ENCODE measurements at regions not wholly inside any gene's neighbourhood (a gene's known extent, or its start where the extent isn't known, plus 50 kb on each side); places are given as distances from the start of the nearest gene placed in this dataset.

DNA sequence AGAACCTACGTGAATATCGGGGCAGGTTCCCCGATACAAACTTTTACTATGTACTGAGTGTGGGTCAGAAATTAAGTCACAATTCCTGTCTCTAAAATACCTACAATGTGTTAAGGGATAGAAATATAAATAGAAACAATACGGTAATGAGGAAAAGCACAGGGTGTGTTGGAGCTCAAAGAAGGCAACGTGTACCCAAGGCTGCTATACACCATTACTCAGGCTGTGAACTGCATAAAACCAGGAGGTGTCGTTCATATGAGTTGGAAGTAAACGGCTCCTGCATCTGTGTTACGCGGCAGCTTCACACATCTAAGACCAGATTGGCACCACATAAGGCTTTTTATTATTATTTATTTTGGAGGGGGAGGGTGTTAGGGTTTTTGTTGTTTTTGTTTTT is 50.1 kb upstream of the TRPM3 start:
- Histone ChIP-seq H3K27ac (no peak overlapping the region), H3K4me1 (no peaks in the 10 kb centered on the region), H3K9me3 (replicated peaks in 1 of 11) (peaks cover 0 to 8% (median 0%) of the 10 kb centered on the region in 11 experiments; a peak in 2 of 22 replicates), H3K9ac (no peak overlapping the region), H3K27me3 (no peaks in the 10 kb centered on the region), H3K36me3 (no peaks in the 10 kb centered on the region), H3K4me3 (no peak overlapping the region), H3K4me2 (no peak overlapping the region), H4K20me1 (no peaks in the 10 kb centered on the region)
- no peak for TF ChIP-seq Cebpa-rat (IDR thresholded peaks at IDR 0.05)

All from BLaER1 treated with 17β-estradiol and CSF1 and Interleukin-3, amounts not matched to agents 10 nM and 100 nM (cell line).